ENCODE measurements at regions not wholly inside any gene's neighbourhood (a gene's known extent, or its start where the extent isn't known, plus 50 kb on each side); places are given as distances from the start of the nearest gene placed in this dataset.
A peak's percentile ranks its signal among the peaks of the same experiment; 100 is the strongest.

GRCh38 chr17:13784434-13785095 is 182.8 kb upstream of the HS3ST3A1 start:
- intact Hi-C loops (cut with micrococcal nuclease): no loop called here
- no peak for DNase-seq
- no peaks in the 10 kb centered on the region for H3K36me3 Mint-ChIP-seq (ENCODE audit: low read depth)
- no peaks in the 10 kb centered on the region for H3K4me1 Mint-ChIP-seq
- peaks cover under 1% of the 10 kb centered on the region for H3K9me3 Mint-ChIP-seq
- H3K4me3 Mint-ChIP-seq: no peak overlapping the region
- no peaks in the 10 kb centered on the region for H3K27me3 Mint-ChIP-seq
- H3K27ac Mint-ChIP-seq: no peak overlapping the region

- no peak overlapping the region for H3K27ac Mint-ChIP-seq
- intact Hi-C loops (cut with micrococcal nuclease): no loop called here
- no peaks in the 10 kb centered on the region for H3K36me3 Mint-ChIP-seq (ENCODE audit: low read depth)
Observed at GRCh38 chr17:13785981-13786598, 184.4 kb upstream of the HS3ST3A1 start.

GRCh38 chr17:13787636-13788035 is 185.9 kb upstream of the HS3ST3A1 start:
- H3K36me3 Mint-ChIP-seq (ENCODE audit: low read depth): no peaks in the 10 kb centered on the region
- H3K27ac Mint-ChIP-seq: no peak overlapping the region
- peak; percentile 8 for DNase-seq
- intact Hi-C loops (cut with micrococcal nuclease): no loop called here
- no peaks in the 10 kb centered on the region for H3K27me3 Mint-ChIP-seq
- H3K4me1 Mint-ChIP-seq: no peaks in the 10 kb centered on the region
- H3K4me3 Mint-ChIP-seq: no peak overlapping the region
- no peaks in the 10 kb centered on the region for H3K9me3 Mint-ChIP-seq

More at GRCh38 chr17:13785981-13786598, 184.4 kb upstream of the HS3ST3A1 start:
- H3K4me3 Mint-ChIP-seq: no peak overlapping the region
- no peaks in the 10 kb centered on the region for H3K27me3 Mint-ChIP-seq
- H3K4me1 Mint-ChIP-seq: no peaks in the 10 kb centered on the region
- no peak for DNase-seq
- no peaks in the 10 kb centered on the region for H3K9me3 Mint-ChIP-seq

GRCh38 chr17:13788385-13788784 is 186.7 kb upstream of the HS3ST3A1 start:
- Mint-ChIP-seq H3K4me3 (no peak overlapping the region), H3K27me3 (no peaks in the 10 kb centered on the region), H3K4me1 (no peaks in the 10 kb centered on the region), H3K36me3 (ENCODE audit: low read depth) (no peaks in the 10 kb centered on the region), H3K9me3 (no peaks in the 10 kb centered on the region), H3K27ac (no peak overlapping the region)
- DNase-seq: peak; percentile 35
- intact Hi-C loops (cut with micrococcal nuclease): no loop called here

DNA sequence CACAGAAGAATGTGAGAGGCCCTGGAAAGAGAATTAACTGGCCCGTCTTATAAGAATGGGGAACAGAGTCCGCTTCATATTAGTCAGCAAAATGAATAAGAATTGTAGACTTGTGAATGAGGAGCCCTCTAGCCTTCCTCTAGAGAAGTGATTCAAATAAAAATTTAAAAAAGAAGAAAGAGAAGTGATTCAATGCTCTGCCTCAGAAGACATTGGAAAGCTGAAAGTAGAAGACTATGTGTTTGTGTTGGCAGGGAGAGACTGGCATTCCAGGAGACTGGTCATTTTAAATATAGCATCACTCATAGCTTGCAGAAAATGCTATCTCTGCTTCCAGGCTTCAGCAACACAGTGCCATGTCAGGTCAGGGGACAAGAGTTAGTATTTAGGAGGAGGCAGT is 190.6 kb upstream of the HS3ST3A1 start:
- Mint-ChIP-seq H3K4me1 (no peaks in the 10 kb centered on the region), H3K36me3 (ENCODE audit: low read depth) (no peaks in the 10 kb centered on the region), H3K4me3 (no peak overlapping the region), H3K27me3 (no peaks in the 10 kb centered on the region), H3K27ac (no peak overlapping the region), H3K9me3 (no peaks in the 10 kb centered on the region)
- peak; percentile 25 for DNase-seq
- intact Hi-C loops (cut with micrococcal nuclease): no loop called here

DNA sequence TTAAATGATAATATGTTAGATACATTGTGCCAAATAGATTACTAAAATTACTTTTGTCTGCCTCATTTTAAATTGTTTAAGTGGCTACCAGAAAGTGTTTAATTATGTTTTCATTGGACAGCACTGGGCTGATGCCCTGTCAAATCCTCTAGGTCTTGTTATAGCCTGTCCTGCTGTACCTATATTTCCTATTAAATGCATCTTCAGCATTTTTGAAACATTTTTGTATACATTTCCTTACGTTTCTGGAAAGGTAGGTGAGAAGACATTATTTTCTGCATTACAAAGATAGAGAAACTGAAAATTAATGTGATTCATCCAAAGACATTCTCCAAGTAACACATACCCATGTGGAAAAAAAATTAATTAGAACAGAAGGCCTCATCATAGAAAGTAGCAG is 192.2 kb upstream of the HS3ST3A1 start:
- H3K36me3 Mint-ChIP-seq (ENCODE audit: low read depth): no peaks in the 10 kb centered on the region
- DNase-seq: no peak
- no peaks in the 10 kb centered on the region for H3K27me3 Mint-ChIP-seq
- no peaks in the 10 kb centered on the region for H3K4me1 Mint-ChIP-seq
- H3K9me3 Mint-ChIP-seq: no peaks in the 10 kb centered on the region
- intact Hi-C loops (cut with micrococcal nuclease): no loop called here
- no peak overlapping the region for H3K4me3 Mint-ChIP-seq
- no peak overlapping the region for H3K27ac Mint-ChIP-seq

GRCh38 chr17:13797863-13798262 is 196.1 kb upstream of the HS3ST3A1 start:
- Mint-ChIP-seq H3K4me3 (no peak overlapping the region), H3K36me3 (ENCODE audit: low read depth) (no peaks in the 10 kb centered on the region), H3K27ac (no peak overlapping the region)

DNA sequence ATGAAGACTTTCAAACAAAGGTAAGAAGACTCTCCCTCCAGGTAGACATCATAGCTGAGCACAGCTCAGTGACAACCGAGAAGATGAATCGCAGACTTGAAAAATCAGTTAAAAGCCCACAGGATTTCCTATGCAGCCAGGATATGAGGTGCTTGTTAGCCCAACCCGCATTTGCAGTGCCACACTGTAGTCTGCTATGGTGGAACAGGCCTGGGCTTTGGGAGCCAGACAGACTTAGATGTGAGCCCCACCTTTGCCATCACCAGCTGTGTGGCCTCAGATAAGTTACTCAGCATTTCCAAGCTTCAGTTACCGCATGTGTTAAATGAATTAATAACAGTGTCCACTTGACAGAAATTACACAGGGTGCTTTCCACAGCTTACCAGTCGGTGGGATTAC is 204.4 kb upstream of the HS3ST3A1 start:
- intact Hi-C loops (cut with micrococcal nuclease): no loop called here
- Mint-ChIP-seq H3K4me1 (peaks cover 3% of the 10 kb centered on the region), H3K27ac (no peak overlapping the region), H3K27me3 (no peaks in the 10 kb centered on the region), H3K9me3 (peaks cover 7% of the 10 kb centered on the region), H3K36me3 (ENCODE audit: low read depth) (peaks cover 8% of the 10 kb centered on the region), H3K4me3 (no peak overlapping the region)
- DNase-seq: no peak

More at GRCh38 chr17:13797863-13798262, 196.1 kb upstream of the HS3ST3A1 start:
- intact Hi-C loops (cut with micrococcal nuclease): no loop called here
- Mint-ChIP-seq H3K9me3 (no peaks in the 10 kb centered on the region), H3K4me1 (no peaks in the 10 kb centered on the region), H3K27me3 (no peaks in the 10 kb centered on the region)
- peak; percentile 17 for DNase-seq

DNA sequence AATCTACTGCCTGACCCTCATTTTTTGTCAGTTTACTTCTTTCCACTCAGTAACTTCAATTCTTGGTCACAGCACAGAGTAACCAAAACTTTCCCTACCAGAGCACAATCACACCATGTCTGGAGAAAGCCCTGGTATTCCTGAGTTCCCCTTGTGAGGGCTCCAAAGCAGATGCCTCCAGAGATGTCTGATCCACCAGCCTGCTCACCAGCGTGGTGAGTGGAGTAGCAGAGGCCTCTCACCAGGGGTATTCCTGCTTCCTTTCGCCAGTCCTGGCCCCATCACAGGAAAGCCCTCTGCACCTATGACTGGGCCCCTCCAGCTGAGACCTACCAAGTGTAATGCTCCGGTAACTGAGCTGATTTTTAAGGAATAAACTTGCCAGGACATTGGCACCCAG is 205.4 kb upstream of the HS3ST3A1 start:
- intact Hi-C loops (cut with micrococcal nuclease): no loop called here
- H3K36me3 Mint-ChIP-seq (ENCODE audit: low read depth): peaks cover 8% of the 10 kb centered on the region
- no peak for DNase-seq
- no peak overlapping the region for H3K4me3 Mint-ChIP-seq
- H3K27ac Mint-ChIP-seq: no peak overlapping the region
- no peaks in the 10 kb centered on the region for H3K27me3 Mint-ChIP-seq
- H3K4me1 Mint-ChIP-seq: peaks cover 3% of the 10 kb centered on the region
- peaks cover 7% of the 10 kb centered on the region for H3K9me3 Mint-ChIP-seq

- H3K4me1 Mint-ChIP-seq: no peaks in the 10 kb centered on the region
- peaks cover 15% of the 10 kb centered on the region for H3K9me3 Mint-ChIP-seq
- H3K27me3 Mint-ChIP-seq: no peaks in the 10 kb centered on the region
- H3K36me3 Mint-ChIP-seq (ENCODE audit: low read depth): peaks cover 5% of the 10 kb centered on the region
- intact Hi-C loops (cut with micrococcal nuclease): no loop called here
- DNase-seq: no peak
- H3K4me3 Mint-ChIP-seq: no peak overlapping the region
- no peak overlapping the region for H3K27ac Mint-ChIP-seq
Observed at GRCh38 chr17:13812350-13812749, 210.6 kb upstream of the HS3ST3A1 start.

GRCh38 chr17:13813347-13814240 is 211.9 kb upstream of the HS3ST3A1 start:
- Mint-ChIP-seq H3K27me3 (no peaks in the 10 kb centered on the region), H3K4me1 (no peaks in the 10 kb centered on the region), H3K36me3 (ENCODE audit: low read depth) (peaks cover 5% of the 10 kb centered on the region), H3K9me3 (peaks cover 20% of the 10 kb centered on the region), H3K4me3 (no peak overlapping the region), H3K27ac (no peak overlapping the region)
- DNase-seq: no peak
- intact Hi-C loops (cut with micrococcal nuclease): no loop called here

DNA sequence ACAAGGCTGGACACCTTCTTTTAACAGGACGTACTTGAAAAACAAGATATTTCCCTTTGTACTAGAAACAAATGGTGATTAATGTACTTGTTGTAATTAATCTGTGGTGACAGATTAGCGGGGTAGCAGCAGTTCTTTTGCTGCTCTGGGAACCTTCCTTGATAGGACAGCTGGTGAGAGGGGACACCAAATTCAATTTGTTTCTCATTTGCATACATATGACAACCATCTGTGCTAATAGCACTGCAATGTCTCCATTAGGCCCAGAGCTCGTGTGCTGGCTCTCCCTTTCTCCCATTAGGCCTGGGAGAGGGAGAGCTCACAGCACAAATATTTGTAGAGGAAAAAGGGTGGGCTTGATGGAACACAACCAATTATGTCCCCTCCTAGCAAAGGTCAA is 221.0 kb upstream of the HS3ST3A1 start:
- peaks cover 7% of the 10 kb centered on the region for H3K4me1 Mint-ChIP-seq
- H3K36me3 Mint-ChIP-seq (ENCODE audit: low read depth): peaks cover 3% of the 10 kb centered on the region
- intact Hi-C loops (cut with micrococcal nuclease): no loop called here
- no peak overlapping the region for H3K27ac Mint-ChIP-seq
- no peak for DNase-seq
- no peaks in the 10 kb centered on the region for H3K27me3 Mint-ChIP-seq
- H3K4me3 Mint-ChIP-seq: no peak overlapping the region
- H3K9me3 Mint-ChIP-seq: peaks cover 7% of the 10 kb centered on the region

DNA sequence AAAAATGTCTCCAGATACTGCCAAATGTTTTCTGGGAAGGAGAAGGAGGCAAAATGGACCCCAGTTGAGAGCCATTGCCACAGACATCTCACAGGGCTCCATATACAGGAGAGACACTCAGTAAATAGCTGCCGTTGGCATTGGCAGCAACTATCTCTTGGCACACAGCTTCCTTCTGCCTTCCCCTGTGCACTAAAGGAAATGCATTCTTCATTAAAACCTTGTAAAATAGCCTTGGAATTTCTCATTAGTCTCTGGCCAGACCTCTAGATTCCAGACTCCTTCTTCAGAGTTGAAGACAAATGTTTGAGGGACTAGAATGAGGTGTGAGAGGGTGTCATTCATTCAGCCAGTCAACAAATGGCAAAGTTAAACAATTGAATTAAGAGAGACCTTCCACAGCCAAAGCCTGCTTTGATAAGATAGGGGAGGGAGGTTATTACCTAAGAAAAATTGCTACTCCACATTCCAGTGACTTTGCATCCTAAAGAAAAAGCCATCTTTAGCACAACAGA is 223.9 kb upstream of the HS3ST3A1 start:
- peaks cover 3% of the 10 kb centered on the region for H3K36me3 Mint-ChIP-seq (ENCODE audit: low read depth)
- H3K27me3 Mint-ChIP-seq: no peaks in the 10 kb centered on the region
- peaks cover 7% of the 10 kb centered on the region for H3K4me1 Mint-ChIP-seq
- intact Hi-C loops (cut with micrococcal nuclease): no loop called here
- DNase-seq: no peak
- H3K4me3 Mint-ChIP-seq: no peak overlapping the region
- peaks cover 7% of the 10 kb centered on the region for H3K9me3 Mint-ChIP-seq
- H3K27ac Mint-ChIP-seq: no peak overlapping the region

DNA sequence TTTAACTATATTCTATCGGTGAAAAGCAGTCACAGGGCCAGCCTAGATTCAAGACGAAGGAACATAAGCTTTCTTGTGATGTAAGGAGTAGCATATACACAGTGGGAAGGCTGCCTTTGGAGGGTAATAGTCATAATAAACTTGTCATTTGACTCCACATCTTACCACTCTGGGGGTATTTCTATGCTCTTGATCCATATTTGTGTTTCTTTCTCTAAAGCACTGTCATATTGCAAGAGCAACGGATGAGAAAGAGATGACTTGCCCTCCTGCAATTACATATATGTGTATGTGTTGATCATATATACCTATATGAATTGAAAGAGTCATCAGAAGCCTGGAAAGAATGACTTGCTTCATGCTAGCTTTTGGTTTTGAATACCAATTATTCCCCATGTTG is 225.4 kb upstream of the HS3ST3A1 start:
- H3K27ac Mint-ChIP-seq: no peak overlapping the region
- no peaks in the 10 kb centered on the region for H3K27me3 Mint-ChIP-seq
- no peak overlapping the region for H3K4me3 Mint-ChIP-seq
- H3K36me3 Mint-ChIP-seq (ENCODE audit: low read depth): peaks cover 3% of the 10 kb centered on the region
- peaks cover 7% of the 10 kb centered on the region for H3K4me1 Mint-ChIP-seq
- no peak for DNase-seq
- intact Hi-C loops (cut with micrococcal nuclease): no loop called here
- H3K9me3 Mint-ChIP-seq: peaks cover 4% of the 10 kb centered on the region
